Hematopoietic multipotent progenitor cell treated with erythropoietin and hydrocortisone succinate and interleukin-3 and kit ligand, for 8 days (in vitro differentiated cells): ENCODE measurements at regions not wholly inside any gene's neighbourhood (a gene's known extent, or its start where the extent isn't known, plus 50 kb on each side); places are given as distances from the start of the nearest gene placed in this dataset.

Experiments
- DNase-seq: peaks from one replicate; pipeline ENCODE4 v3.0.0-alpha.2; 2015

- no peak for DNase-seq
Measured at GRCh38 chrX:39304746-39305145, 503.5 kb downstream of the MID1IP1 start.

- DNase-seq: no peak
Measured at GRCh38 chrX:39307488-39307887, 506.2 kb downstream of the MID1IP1 start.

GRCh38 chrX:39308126-39308525 lies 506.9 kb downstream of the MID1IP1 start:
- DNase-seq: no peak

GRCh38 chrX:39309018-39309635 lies 507.9 kb downstream of the MID1IP1 start:
- DNase-seq: no peak

GRCh38 chrX:39309721-39310152 lies 508.5 kb downstream of the MID1IP1 start:
- DNase-seq: no peak

- no peak for DNase-seq
Measured at GRCh38 chrX:39310891-39311290, 509.6 kb downstream of the MID1IP1 start.

- no peak for DNase-seq
Measured at GRCh38 chrX:39311646-39312045, 510.4 kb downstream of the MID1IP1 start.

- no peak for DNase-seq
Measured at GRCh38 chrX:39313146-39313545, 511.9 kb downstream of the MID1IP1 start.

GRCh38 chrX:39318506-39319343 lies 517.5 kb downstream of the MID1IP1 start:
- no peak for DNase-seq

GRCh38 chrX:39320165-39320564 lies 518.9 kb downstream of the MID1IP1 start:
- no peak for DNase-seq

GRCh38 chrX:39322496-39322895 lies 521.2 kb downstream of the MID1IP1 start:
- DNase-seq: no peak

- DNase-seq: no peak
Measured at GRCh38 chrX:39324233-39324930, 523.1 kb downstream of the MID1IP1 start.

GRCh38 chrX:39327255-39327654 lies 526.0 kb downstream of the MID1IP1 start:
- no peak for DNase-seq

- no peak for DNase-seq
Measured at GRCh38 chrX:39327705-39328104, 526.4 kb downstream of the MID1IP1 start.

GRCh38 chrX:39328661-39329060 lies 527.4 kb downstream of the MID1IP1 start:
- DNase-seq: no peak

GRCh38 chrX:39331082-39331704 lies 529.9 kb downstream of the MID1IP1 start:
- DNase-seq: peak; percentile 3

GRCh38 chrX:39333451-39333850 lies 532.2 kb downstream of the MID1IP1 start:
- no peak for DNase-seq

GRCh38 chrX:39335513-39336235 lies 534.4 kb downstream of the MID1IP1 start:
- no peak for DNase-seq

GRCh38 chrX:39336671-39337311 lies 535.5 kb downstream of the MID1IP1 start:
- DNase-seq: peak; percentile 12

- DNase-seq: no peak
Measured at GRCh38 chrX:39337451-39337850, 536.2 kb downstream of the MID1IP1 start.

GRCh38 chrX:39338583-39338982 lies 537.3 kb downstream of the MID1IP1 start:
- DNase-seq: no peak
